A549 (cell line): ENCODE measurements at regions not wholly inside any gene's neighbourhood (a gene's known extent, or its start where the extent isn't known, plus 50 kb on each side); places are given as distances from the start of the nearest gene placed in this dataset.

Source experiments
- ATAC-seq, 2 experiments: fragments of 200-7000 bp in 1 of 2; fragments of >200 bp in 1 of 2; cut with Nextera tagmentation in 1 of 2; cut with Tn5 transposase in 1 of 2; 3 replicates each; pipeline versions ENCODE4 v1.8.0 to v1.9.1; 2018 to 2020; ENCODE audit warnings: mild to moderate bottlenecking in 1 of 2, moderate library complexity in 1 of 2
- CTCF ChIA-PET: fragments of 300-600 bp; sonication (Branson Sonifier 250); formaldehyde crosslinking; extraction: SDS; loops from one replicate; lab custom pipeline; 2021; ENCODE audit warnings: antibody characterized with exemption, inconsistent platforms; lab: Yijun Ruan, JAX
- POLR2A ChIA-PET: fragments of 350-600 bp; formaldehyde crosslinking; extraction: SDS; loops from one replicate; lab custom pipeline; 2021; ENCODE audit warnings: antibody characterized with exemption, inconsistent platforms; lab: Yijun Ruan, JAX
- DNase-seq, 2 experiments: peaks; one replicate each; pipeline versions ENCODE4 v3.0.0 to v3.0.0-alpha.2; 2011 to 2016; ENCODE audit warnings: low read depth in 1 of 2, low spot score in 1 of 2
- FAIRE-seq: peaks from 2 replicates; lab custom pipeline; 2011; peaks lifted over from hg19 to GRCh38; lab: Jason Lieb, UNC
- H3K27ac ChIP-seq, 2 experiments: fragments of >200 bp; sonication (Bioruptor Twin); formaldehyde crosslinking; 3 replicates each; pipeline ENCODE4 v1.5.1; 2016 to 2017
- H3K4me1 ChIP-seq: fragments of >200 bp; sonication (Bioruptor Twin); formaldehyde crosslinking; 3 replicates; pipeline ENCODE4 v1.6.1; 2016
- H3K4me2 ChIP-seq: fragments of >200 bp; sonication (Bioruptor Twin); formaldehyde crosslinking; 3 replicates; pipeline ENCODE4 v1.6.1; 2016
- H3K4me3 ChIP-seq: fragments of >200 bp; sonication (Bioruptor Twin); formaldehyde crosslinking; 3 replicates; pipeline ENCODE4 v1.5.1; 2016
- H3K9me3 ChIP-seq: fragments of >200 bp; sonication (Bioruptor Twin); formaldehyde crosslinking; 3 replicates; pipeline ENCODE4 v1.6.1; 2016
- BCL3 ChIP-seq: fragments of >200 bp; sonication (Bioruptor Twin); formaldehyde crosslinking; IDR thresholded peaks from 3 replicates; pipeline ENCODE4 v1.6.1; 2016
- CBX2 ChIP-seq: fragments of 200-600 bp; sonication (generic); IDR thresholded peaks from 2 replicates; pipeline ENCODE4 v1.6.1; 2016; ENCODE audit warnings: low read depth, mild to moderate bottlenecking, borderline replicate concordance
- CBX8 ChIP-seq: fragments of 200-600 bp; sonication (generic); IDR thresholded peaks from 2 replicates; pipeline ENCODE4 v1.6.1; 2016
- CHD4 ChIP-seq: fragments of 200-600 bp; sonication (generic); IDR thresholded peaks from 2 replicates; pipeline ENCODE4 v1.6.1; 2016; ENCODE audit warnings: antibody characterized with exemption, mild to moderate bottlenecking, borderline replicate concordance
- EHF ChIP-seq: fragments of 250-450 bp; sonication (Bioruptor Pico); IDR thresholded peaks from 2 replicates; pipeline ENCODE4 v1.5.0; 2020; ENCODE audit warnings: mild to moderate bottlenecking
- EHMT2 ChIP-seq: fragments of 200-600 bp; sonication (generic); IDR thresholded peaks from 2 replicates; pipeline ENCODE4 v1.6.1; 2016; ENCODE audit warnings: antibody characterized with exemption, low read depth, mild to moderate bottlenecking, moderate library complexity
- EP300 ChIP-seq, 2 experiments: fragments of >200 bp; sonication (Bioruptor Twin); formaldehyde crosslinking; IDR thresholded peaks; 2 replicates in 1 of 2; 3 replicates in 1 of 2; pipeline ENCODE4 v1.6.1; 2016 to 2017
- ESRRA ChIP-seq: fragments of 150-350 bp; IDR thresholded peaks from 2 replicates; pipeline ENCODE4 v1.6.1; 2014; ENCODE audit warnings: mild to moderate bottlenecking, low read length, borderline replicate concordance
- HEYL ChIP-seq: fragments of 250-450 bp; sonication (Bioruptor Pico); IDR thresholded peaks from 2 replicates; pipeline ENCODE4 v1.8.0; 2021; ENCODE audit warnings: mild to moderate bottlenecking, moderate library complexity
- HOXA7 ChIP-seq: fragments of 250-450 bp; sonication (Bioruptor Pico); IDR thresholded peaks from 2 replicates; pipeline ENCODE4 v1.5.0; 2020; ENCODE audit warnings: mild to moderate bottlenecking, moderate library complexity
- HOXB13 ChIP-seq: fragments of 250-450 bp; sonication (Bioruptor Pico); IDR thresholded peaks from 2 replicates; pipeline ENCODE4 v1.5.0; 2020; ENCODE audit warnings: low read depth, mild to moderate bottlenecking, moderate library complexity
- HOXB5 ChIP-seq: fragments of 250-450 bp; sonication (Bioruptor Pico); IDR thresholded peaks from 2 replicates; pipeline ENCODE4 v1.5.0; 2020; ENCODE audit warnings: mild to moderate bottlenecking, moderate library complexity
- JUNB ChIP-seq: fragments of >200 bp; sonication (Bioruptor Twin); formaldehyde crosslinking; IDR thresholded peaks from 2 replicates; pipeline ENCODE4 v1.6.1; 2016
- KDM1A ChIP-seq: fragments of 200-600 bp; sonication (generic); IDR thresholded peaks from 2 replicates; pipeline ENCODE4 v1.6.1; 2016; ENCODE audit warnings: low read depth, mild to moderate bottlenecking
- KDM5A ChIP-seq: fragments of 200-600 bp; sonication (generic); IDR thresholded peaks from 2 replicates; pipeline ENCODE4 v1.6.1; 2016; ENCODE audit warnings: antibody characterized with exemption, mild to moderate bottlenecking
- MAFK ChIP-seq: fragments of 450-650 bp; IDR thresholded peaks from 2 replicates; pipeline ENCODE4 v1.6.1; 2014; ENCODE audit not compliant: partially characterized antibody
- MYC ChIP-seq: IDR thresholded peaks from 2 replicates; pipeline ENCODE4 v1.6.1; 2012; ENCODE audit warnings: mild to moderate bottlenecking, inconsistent platforms, low read length, improper control_type of control experiment, borderline replicate concordance
- NPAS2 ChIP-seq: fragments of 250-450 bp; sonication (Bioruptor Pico); IDR thresholded peaks from 2 replicates; pipeline ENCODE4 v1.8.0; 2022; ENCODE audit warnings: mild to moderate bottlenecking, moderate library complexity, borderline replicate concordance
- PBX3 ChIP-seq: IDR thresholded peaks from 2 replicates; pipeline ENCODE4 v1.6.1; 2012
- RAD21 ChIP-seq, 2 experiments: fragments of >200 bp in 1 of 2; sonication (Bioruptor Twin) in 1 of 2; formaldehyde crosslinking in 1 of 2; IDR thresholded peaks in 1 of 2; conservative IDR thresholded peaks in 1 of 2; 2 replicates in 1 of 2; 3 replicates in 1 of 2; pipeline ENCODE4 v1.6.1; 2012 to 2018; ENCODE audit warnings: inconsistent platforms in 1 of 2
- RCOR1 ChIP-seq: fragments of 150-350 bp; IDR thresholded peaks from 2 replicates; pipeline ENCODE4 v1.6.1; 2014; ENCODE audit warnings: antibody characterized with exemption, low read length, low read depth
- RFX5 ChIP-seq: fragments of 450-650 bp; IDR thresholded peaks from 2 replicates; pipeline ENCODE4 v1.7.1; 2014; ENCODE audit warnings: antibody characterized with exemption, mild to moderate bottlenecking, moderate library complexity
- RNF2 ChIP-seq: fragments of 200-600 bp; sonication (generic); IDR thresholded peaks from 2 replicates; pipeline ENCODE4 v1.6.1; 2016; ENCODE audit warnings: low read depth, mild to moderate bottlenecking, antibody characterized with exemption, moderate library complexity, borderline replicate concordance
- SREBF2 ChIP-seq: fragments of 450-650 bp; IDR thresholded peaks from 2 replicates; pipeline ENCODE4 v1.6.1; 2014; ENCODE audit warnings: mild to moderate bottlenecking, moderate library complexity
- ZFP36 ChIP-seq: fragments of 450-650 bp; IDR thresholded peaks from 2 replicates; pipeline ENCODE4 v1.6.1; 2014; ENCODE audit warnings: borderline replicate concordance; ENCODE audit not compliant: partially characterized antibody
- WGBS: methylation state at CpG from one replicate; pipeline ENCODE4 v1.1.6; 2017; ENCODE audit errors: missing lambda C conversion rate; 5-methylcytosine and 5-hydroxymethylcytosine counted together
- TF ChIP-seq, protein P1 (sequence below): IDR thresholded peaks from 2 replicates; pipeline ENCODE4 v1.6.1; 2012; ENCODE audit warnings: low read depth, borderline replicate concordance
- TF ChIP-seq, protein P2 (sequence below): fragments of >200 bp; sonication (Bioruptor Twin); formaldehyde crosslinking; IDR thresholded peaks from 3 replicates; pipeline ENCODE4 v1.5.1; 2016
- TF ChIP-seq, protein P3 (sequence below): IDR thresholded peaks from 2 replicates; pipeline ENCODE4 v1.6.1; 2012

DNA sequence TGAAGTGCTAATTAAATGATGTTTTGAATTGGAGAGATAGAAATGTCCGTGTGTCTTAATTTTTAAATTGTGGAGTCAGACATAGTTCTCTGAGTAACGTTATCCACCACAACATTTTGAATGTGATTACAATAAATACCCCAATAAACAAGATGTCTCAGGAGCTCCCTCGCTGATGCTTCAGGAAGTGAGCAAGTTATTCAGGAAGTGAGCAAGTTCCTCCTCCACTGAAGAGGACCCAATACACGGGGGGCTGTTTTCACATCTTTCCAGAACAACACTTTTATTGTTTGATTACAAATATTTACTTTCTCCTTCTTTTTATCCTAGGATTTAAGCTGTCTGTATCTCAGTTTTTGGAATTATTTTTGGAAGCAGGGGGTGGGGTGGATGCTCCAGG is 363.8 kb downstream of the LRRC70 start (continued):
- no peak for TF ChIP-seq SREBF2
- TF ChIP-seq, all 56 proteins: peak for 0

DNA sequence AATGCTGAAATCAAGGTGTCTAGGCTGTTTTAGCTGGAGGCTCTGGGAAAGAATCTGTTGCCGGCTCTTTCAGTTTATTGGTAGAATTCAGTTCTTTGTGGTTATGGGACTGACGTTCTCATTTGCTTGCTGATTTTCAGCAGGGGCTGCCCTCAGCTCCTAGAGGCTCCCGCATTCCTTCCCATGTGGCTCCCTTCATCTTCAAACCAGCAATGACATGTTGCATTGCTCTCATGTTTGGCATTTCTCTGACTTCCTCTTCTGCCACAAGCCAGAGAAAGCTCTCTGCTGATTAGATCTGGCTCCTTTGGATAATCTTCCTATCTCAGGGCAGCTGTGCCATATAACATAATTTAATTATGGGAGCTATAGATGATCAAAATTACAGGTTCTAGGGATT is 360.3 kb downstream of the LRRC70 start:
- no peak overlapping the region for H3K4me3 ChIP-seq
- no peak for ATAC-seq
- TF ChIP-seq HOXA7 (no peak), EHMT2 (no peak), RAD21 (conservative IDR thresholded peaks at IDR 0.05 in 1 of 2, IDR thresholded peaks at IDR 0.05 in 1 of 2) (no peak), BCL3 (no peak), JUNB (no peak), EHF (CRISPR knock-in tag) (no peak), NPAS2 (CRISPR knock-in tag) (no peak), CBX2 (no peak), ESRRA (no peak), PBX3 (no peak), KDM1A (no peak), RNF2 (no peak), RFX5 (no peak), HEYL (CRISPR knock-in tag) (no peak), HOXB5 (CRISPR knock-in tag) (no peak)
- TF ChIP-seq, protein P1, sequence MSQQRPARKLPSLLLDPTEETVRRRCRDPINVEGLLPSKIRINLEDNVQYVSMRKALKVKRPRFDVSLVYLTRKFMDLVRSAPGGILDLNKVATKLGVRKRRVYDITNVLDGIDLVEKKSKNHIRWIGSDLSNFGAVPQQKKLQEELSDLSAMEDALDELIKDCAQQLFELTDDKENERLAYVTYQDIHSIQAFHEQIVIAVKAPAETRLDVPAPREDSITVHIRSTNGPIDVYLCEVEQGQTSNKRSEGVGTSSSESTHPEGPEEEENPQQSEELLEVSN = no peak
- TF ChIP-seq, protein P2, sequence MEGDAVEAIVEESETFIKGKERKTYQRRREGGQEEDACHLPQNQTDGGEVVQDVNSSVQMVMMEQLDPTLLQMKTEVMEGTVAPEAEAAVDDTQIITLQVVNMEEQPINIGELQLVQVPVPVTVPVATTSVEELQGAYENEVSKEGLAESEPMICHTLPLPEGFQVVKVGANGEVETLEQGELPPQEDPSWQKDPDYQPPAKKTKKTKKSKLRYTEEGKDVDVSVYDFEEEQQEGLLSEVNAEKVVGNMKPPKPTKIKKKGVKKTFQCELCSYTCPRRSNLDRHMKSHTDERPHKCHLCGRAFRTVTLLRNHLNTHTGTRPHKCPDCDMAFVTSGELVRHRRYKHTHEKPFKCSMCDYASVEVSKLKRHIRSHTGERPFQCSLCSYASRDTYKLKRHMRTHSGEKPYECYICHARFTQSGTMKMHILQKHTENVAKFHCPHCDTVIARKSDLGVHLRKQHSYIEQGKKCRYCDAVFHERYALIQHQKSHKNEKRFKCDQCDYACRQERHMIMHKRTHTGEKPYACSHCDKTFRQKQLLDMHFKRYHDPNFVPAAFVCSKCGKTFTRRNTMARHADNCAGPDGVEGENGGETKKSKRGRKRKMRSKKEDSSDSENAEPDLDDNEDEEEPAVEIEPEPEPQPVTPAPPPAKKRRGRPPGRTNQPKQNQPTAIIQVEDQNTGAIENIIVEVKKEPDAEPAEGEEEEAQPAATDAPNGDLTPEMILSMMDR = no peak
- no peak overlapping the region for H3K4me2 ChIP-seq
- ChIA-PET CTCF (no interaction called here), POLR2A (no interaction called here)
- no peaks in the 10 kb centered on the region for H3K4me1 ChIP-seq
- no peak for FAIRE-seq
- DNase-seq = no peak
- no peaks in the 10 kb centered on the region for H3K9me3 ChIP-seq
- 55% methylated on average over 3 of the region's 3 CpGs for WGBS
- H3K27ac ChIP-seq = no peak overlapping the region

- ATAC-seq = no peak
- no peak for FAIRE-seq
- H3K4me2 ChIP-seq = no peak overlapping the region
- WGBS = 2% methylated on average over 3 of the region's 3 CpGs
- ChIA-PET POLR2A (no interaction called here), CTCF (no interaction called here)
- no peak overlapping the region for H3K4me3 ChIP-seq
- no peak for DNase-seq
- H3K9me3 ChIP-seq = no peaks in the 10 kb centered on the region
- H3K4me1 ChIP-seq = no peaks in the 10 kb centered on the region
- no peak overlapping the region for H3K27ac ChIP-seq
- TF ChIP-seq SREBF2 (no peak), RFX5 (no peak), EP300 (IDR thresholded peaks at IDR 0.05) (no peak), KDM1A (no peak), ZFP36 (no peak), RCOR1 (no peak), EHF (CRISPR knock-in tag) (no peak), RAD21 (conservative IDR thresholded peaks at IDR 0.05 in 1 of 2, IDR thresholded peaks at IDR 0.05 in 1 of 2) (no peak), CBX8 (no peak), CHD4 (no peak), MAFK (no peak), MYC (no peak), KDM5A (no peak), ESRRA (no peak), HOXB13 (no peak)
- TF ChIP-seq, protein P3, sequence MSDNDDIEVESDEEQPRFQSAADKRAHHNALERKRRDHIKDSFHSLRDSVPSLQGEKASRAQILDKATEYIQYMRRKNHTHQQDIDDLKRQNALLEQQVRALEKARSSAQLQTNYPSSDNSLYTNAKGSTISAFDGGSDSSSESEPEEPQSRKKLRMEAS = no peak
- TF ChIP-seq, protein P2 = no peak
Measured at GRCh38 chr5:62937661-62938558, 359.3 kb downstream of the LRRC70 start.
